ENCODE measurements at regions not wholly inside any gene's neighbourhood (a gene's known extent, or its start where the extent isn't known, plus 50 kb on each side); places are given as distances from the start of the nearest gene placed in this dataset.

GRCh38 chr9:29816954-29817703 is 2243.8 kb upstream of the C9orf72 start:
- no peak overlapping the region for H3K4me3 ChIP-seq (ENCODE audit: low read length)
- no peaks in the 10 kb centered on the region for H3K27me3 ChIP-seq (ENCODE audit: control insufficient read depth, low read length)
- TF ChIP-seq CTCF (IDR thresholded peaks at IDR 0.05; ENCODE audit: low read depth, low read length, poor library complexity, severe bottlenecking) (no peak), EZH2phosphoT487 (IDR thresholded peaks at IDR 0.05; ENCODE audit: borderline replicate concordance, low read length) (no peak)
- H3K4me1 ChIP-seq (ENCODE audit: control insufficient read depth, low read length), result no peaks in the 10 kb centered on the region
- H3K27ac ChIP-seq (ENCODE audit: low read depth, low read length), result no peak overlapping the region
- H3F3A ChIP-seq (ENCODE audit: control insufficient read depth, insufficient read depth), result no peaks in the 10 kb centered on the region
- no peaks in the 10 kb centered on the region for H3K79me2 ChIP-seq (ENCODE audit: control insufficient read depth, low read length)
- no peaks in the 10 kb centered on the region for H3K36me3 ChIP-seq (ENCODE audit: control insufficient read depth, low read length)
- H3K9me3 ChIP-seq (ENCODE audit: control insufficient read depth, insufficient read depth, low read length), result no peaks in the 10 kb centered on the region; the same call in 1 of the 2 replicates
- no peaks in the 10 kb centered on the region for H3K9me2 ChIP-seq (replicated peaks; ENCODE audit: control insufficient read depth, low read length)
- H4K20me1 ChIP-seq (ENCODE audit: control insufficient read depth, insufficient read depth, low read depth, low read length), result no peaks in the 10 kb centered on the region
- no peak overlapping the region for H3K4me2 ChIP-seq (ENCODE audit: low read length)

- H3K36me3 ChIP-seq (ENCODE audit: control insufficient read depth, low read length), result no peaks in the 10 kb centered on the region
- no peaks in the 10 kb centered on the region for H3K4me1 ChIP-seq (ENCODE audit: control insufficient read depth, low read length)
- no peaks in the 10 kb centered on the region for H3F3A ChIP-seq (ENCODE audit: control insufficient read depth, insufficient read depth)
- no peaks in the 10 kb centered on the region for H3K79me2 ChIP-seq (ENCODE audit: control insufficient read depth, low read length)
- H3K4me2 ChIP-seq (ENCODE audit: low read length), result no peak overlapping the region
- H3K9me3 ChIP-seq (ENCODE audit: control insufficient read depth, insufficient read depth, low read length), result no peaks in the 10 kb centered on the region; the same call in 1 of the 2 replicates
- no peak overlapping the region for H3K27ac ChIP-seq (ENCODE audit: low read depth, low read length)
- TF ChIP-seq EZH2phosphoT487 (IDR thresholded peaks at IDR 0.05; ENCODE audit: borderline replicate concordance, low read length), result no peak
- TF ChIP-seq CTCF (IDR thresholded peaks at IDR 0.05; ENCODE audit: low read depth, low read length, poor library complexity, severe bottlenecking), result no peak
- H3K9me2 ChIP-seq (replicated peaks; ENCODE audit: control insufficient read depth, low read length), result no peaks in the 10 kb centered on the region
- no peaks in the 10 kb centered on the region for H3K27me3 ChIP-seq (ENCODE audit: control insufficient read depth, low read length)
- no peaks in the 10 kb centered on the region for H4K20me1 ChIP-seq (ENCODE audit: control insufficient read depth, insufficient read depth, low read depth, low read length)
- H3K4me3 ChIP-seq (ENCODE audit: low read length), result no peak overlapping the region
Measured at GRCh38 chr9:29822458-29822857, 2249.2 kb upstream of the C9orf72 start.

- Histone ChIP-seq H3K9me2 (replicated peaks; ENCODE audit: control insufficient read depth, low read length) (no peaks in the 10 kb centered on the region), H3F3A (ENCODE audit: control insufficient read depth, insufficient read depth) (no peaks in the 10 kb centered on the region), H3K9me3 (ENCODE audit: control insufficient read depth, insufficient read depth, low read length) (no peaks in the 10 kb centered on the region), H3K79me2 (ENCODE audit: control insufficient read depth, low read length) (no peaks in the 10 kb centered on the region), H3K4me3 (ENCODE audit: low read length) (no peak overlapping the region), H3K4me2 (ENCODE audit: low read length) (no peak overlapping the region), H3K4me1 (ENCODE audit: control insufficient read depth, low read length) (no peaks in the 10 kb centered on the region), H3K27me3 (ENCODE audit: control insufficient read depth, low read length) (no peaks in the 10 kb centered on the region), H3K27ac (ENCODE audit: low read depth, low read length) (no peak overlapping the region), H4K20me1 (ENCODE audit: control insufficient read depth, insufficient read depth, low read depth, low read length) (no peaks in the 10 kb centered on the region), H3K36me3 (ENCODE audit: control insufficient read depth, low read length) (no peaks in the 10 kb centered on the region)
- TF ChIP-seq EZH2phosphoT487 (IDR thresholded peaks at IDR 0.05; ENCODE audit: borderline replicate concordance, low read length), result no peak
- no peak for TF ChIP-seq CTCF (IDR thresholded peaks at IDR 0.05; ENCODE audit: low read depth, low read length, poor library complexity, severe bottlenecking)
Measured at GRCh38 chr9:29826421-29826820, 2253.1 kb upstream of the C9orf72 start.

All from DOHH2 (cell line).